Endothelial cell of umbilical vein (primary cell): ENCODE measurements at regions not wholly inside any gene's neighbourhood (a gene's known extent, or its start where the extent isn't known, plus 50 kb on each side); places are given as distances from the start of the nearest gene placed in this dataset.

Experiments
- BruUV-seq: library from RNA; stranded (reverse); fragments of 400-500 nt; replicated peaks from 2 replicates; lab custom pipeline; 2021; lab: Mats Ljungman, UMichigan
- CTCF ChIA-PET: fragments of 300-600, 350-600 bp; sonication (Branson Sonifier 250); formaldehyde crosslinking; loops from one replicate; lab custom pipeline; 2021; ENCODE audit warnings: antibody characterized with exemption, inconsistent platforms; lab: Charles Lee
- POLR2A ChIA-PET: fragments of 300-600, 350-600 bp; sonication (Branson Sonifier 250); formaldehyde crosslinking; loops from one replicate; lab custom pipeline; 2021; ENCODE audit warnings: antibody characterized with exemption, inconsistent platforms; lab: Charles Lee
- DNase-seq: peaks from one replicate; pipeline ENCODE4 v3.0.0-alpha.2; 2011; ENCODE audit warnings: low read depth, low spot score
- FAIRE-seq: peaks from 2 replicates; lab custom pipeline; 2011; peaks lifted over from hg19 to GRCh38; lab: Jason Lieb, UNC
- H2AFZ ChIP-seq: 2 replicates; pipeline ENCODE4 v1.6.0; 2012; ENCODE audit warnings: low read depth, low read length, control low read depth, inconsistent platforms
- H3K27ac ChIP-seq: 2 replicates; pipeline ENCODE4 v1.5.1; 2011; ENCODE audit warnings: low read depth, mild to moderate bottlenecking, control low read depth, low read length, moderate library complexity; ENCODE audit not compliant: insufficient read depth
- H3K27me3 ChIP-seq, 2 experiments: 2 replicates each; pipeline versions ENCODE4 v1.6.0 to v1.6.1; 2011; ENCODE audit warnings: low read length in 2 of 2, mixed read lengths in 1 of 2; ENCODE audit not compliant: control insufficient read depth in 2 of 2, insufficient read depth in 2 of 2
- H3K36me3 ChIP-seq, 2 experiments: 2 replicates in 1 of 2; 3 replicates in 1 of 2; pipeline ENCODE4 v1.5.1; 2011; ENCODE audit warnings: low read length in 2 of 2, mild to moderate bottlenecking in 1 of 2, moderate library complexity in 1 of 2; ENCODE audit not compliant: control insufficient read depth in 2 of 2, insufficient read depth in 2 of 2; ENCODE audit errors: extremely low read depth in 1 of 2
- H3K4me1 ChIP-seq: 3 replicates; pipeline ENCODE4 v1.5.1; 2011; ENCODE audit warnings: mild to moderate bottlenecking, low read length; ENCODE audit not compliant: control insufficient read depth, insufficient read depth; ENCODE audit errors: extremely low read depth
- H3K4me2 ChIP-seq: 2 replicates; pipeline ENCODE4 v1.6.1; 2011; ENCODE audit warnings: low read length, control low read depth, mixed read lengths; ENCODE audit not compliant: insufficient read depth
- H3K4me3 ChIP-seq, 3 experiments: fragments of 200-600 bp in 1 of 3; sonication (generic), shearing (Covaris generic) in 1 of 3; replicated peaks in 1 of 3; 2 replicates each; pipeline ENCODE4 v1.5.1; 2011 to 2016; ENCODE audit warnings: control low read depth in 3 of 3, low read length in 3 of 3, mild to moderate bottlenecking in 2 of 3, inconsistent platforms in 1 of 3, low read depth in 1 of 3, moderate library complexity in 1 of 3; ENCODE audit not compliant: insufficient read depth in 1 of 3
- H3K79me2 ChIP-seq: 2 replicates; pipeline ENCODE4 v1.6.0; 2012; ENCODE audit warnings: low read length, inconsistent platforms; ENCODE audit not compliant: control insufficient read depth, insufficient read depth
- H3K9ac ChIP-seq: replicated peaks from 2 replicates; pipeline ENCODE3; 2011; ENCODE audit warnings: low read length, control low read depth; ENCODE audit not compliant: insufficient read depth; ENCODE audit errors: extremely low read depth
- H3K9me1 ChIP-seq: replicated peaks from 3 replicates; pipeline ENCODE4 v1.6.0; 2011; ENCODE audit warnings: mild to moderate bottlenecking, low read length; ENCODE audit not compliant: control insufficient read depth, insufficient read depth; ENCODE audit errors: extremely low read depth
- H3K9me3 ChIP-seq: replicated peaks from 2 replicates; pipeline ENCODE4 v1.5.1; 2012; ENCODE audit warnings: low read length, inconsistent platforms; ENCODE audit not compliant: control insufficient read depth, insufficient read depth
- H4K20me1 ChIP-seq: replicated peaks from 2 replicates; pipeline ENCODE3; 2011; ENCODE audit warnings: mild to moderate bottlenecking, low read length; ENCODE audit not compliant: control insufficient read depth, insufficient read depth; ENCODE audit errors: extremely low read depth
- EZH2 ChIP-seq: IDR thresholded peaks from 2 replicates; pipeline ENCODE4 v1.6.1; 2012; ENCODE audit warnings: borderline replicate concordance, low read depth, mild to moderate bottlenecking, moderate library complexity, low read length, inconsistent platforms; ENCODE audit not compliant: severe bottlenecking
- FOS ChIP-seq: IDR thresholded peaks from 2 replicates; pipeline ENCODE4 v1.6.1; 2011; ENCODE audit warnings: mild to moderate bottlenecking, low read length, moderate library complexity, borderline replicate concordance; ENCODE audit not compliant: insufficient read depth
- GATA2 ChIP-seq: IDR thresholded peaks from 2 replicates; pipeline ENCODE4 v1.7.0; 2011; ENCODE audit warnings: low read depth, mild to moderate bottlenecking, moderate library complexity, mixed read lengths, low read length; ENCODE audit not compliant: insufficient read length, insufficient read depth
- JUN ChIP-seq: IDR thresholded peaks from 2 replicates; pipeline ENCODE4 v1.6.1; 2011; ENCODE audit warnings: borderline replicate concordance, low read depth; ENCODE audit not compliant: insufficient read length, insufficient read depth
- MYC ChIP-seq: IDR thresholded peaks from one replicate; pipeline ENCODE4 v1.6.1; 2011; ENCODE audit warnings: mild to moderate bottlenecking, low read depth, low read length
- POLR2A ChIP-seq: IDR thresholded peaks from 2 replicates; pipeline ENCODE4 v1.6.1; 2012; ENCODE audit warnings: low read depth, mild to moderate bottlenecking, control low read depth, low read length
- POLR2AphosphoS5 ChIP-seq: IDR thresholded peaks from 2 replicates; pipeline ENCODE4 v1.6.1; 2012; ENCODE audit warnings: low read depth, mild to moderate bottlenecking, control low read depth, low read length, moderate library complexity; ENCODE audit not compliant: insufficient read depth
- dilution Hi-C: fragments of 300-500 bp; cut with MboI; formaldehyde crosslinking; loops from one replicate; pipeline ENCODE4 v1.15.0; 2019; ENCODE audit warnings: low sequenced_read_pairs; ENCODE audit not compliant: extremely low pct_ligation_motif_present
- intact Hi-C: fragments of 100-400 bp; cut with micrococcal nuclease; formaldehyde crosslinking; loops from one replicate; pipeline ENCODE4 v1.10.0; 2022
- TF ChIP-seq, protein P1 (sequence below), 2 donors: IDR thresholded peaks; 1 replicate in 1 of 2; 2 replicates in 1 of 2; pipeline ENCODE4 v1.5.1; 2011; ENCODE audit warnings: low read length in 2 of 2, mild to moderate bottlenecking in 2 of 2, moderate library complexity in 2 of 2, control low read depth in 1 of 2, inconsistent platforms in 1 of 2, low read depth in 1 of 2; ENCODE audit not compliant: insufficient read depth in 1 of 2; ENCODE audit errors: extremely low read depth in 1 of 2
- TF ChIP-seq, protein P2 (sequence below): IDR thresholded peaks from 2 replicates; pipeline ENCODE4 v1.6.1; 2011; ENCODE audit not compliant: insufficient read depth, insufficient read length

DNA sequence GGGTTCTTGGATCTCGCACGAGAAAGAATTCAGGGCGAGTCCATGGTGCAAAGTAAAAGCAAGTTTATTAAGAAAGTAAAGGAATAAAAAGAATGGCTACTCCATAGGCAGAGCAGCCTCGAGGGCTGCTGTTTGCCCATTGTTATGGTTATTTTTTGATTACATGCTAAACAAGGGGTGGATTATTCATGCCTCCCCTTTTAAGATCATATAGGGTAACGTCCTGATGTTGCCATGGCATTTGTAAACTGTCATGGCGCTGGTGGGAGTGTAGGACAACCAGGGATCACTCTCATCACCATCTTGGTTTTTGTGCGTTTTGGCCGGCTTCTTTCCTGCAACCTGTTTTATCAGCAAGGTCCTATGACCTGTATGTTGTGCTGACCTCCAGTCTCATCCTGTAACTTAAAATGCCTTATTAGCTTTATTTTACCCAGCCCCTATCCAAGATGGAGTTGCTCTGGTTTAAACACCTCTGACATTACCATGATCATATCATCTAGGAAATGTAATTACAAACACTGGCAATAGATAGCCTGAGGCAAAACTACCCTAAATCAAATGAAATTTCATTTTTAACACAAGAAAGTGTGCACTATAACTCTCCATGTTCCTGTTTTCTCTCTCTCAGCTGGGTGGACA lies 94.3 kb upstream of the ATXN3L start:
- Histone ChIP-seq H2AFZ (no peak overlapping the region), H3K36me3 (no peaks in the 10 kb centered on the region), H3K79me2 (no peaks in the 10 kb centered on the region), H3K4me1 (peaks cover 9% of the 10 kb centered on the region), H3K9ac (no peak overlapping the region), H4K20me1 (no peaks in the 10 kb centered on the region), H3K9me1 (no peaks in the 10 kb centered on the region), H3K27ac (no peak overlapping the region), H3K4me2 (no peak overlapping the region), H3K4me3 (no peak overlapping the region), H3K9me3 (no peaks in the 10 kb centered on the region), H3K27me3 (no peaks in the 10 kb centered on the region)
- intact Hi-C loops (no loop called here), dilution Hi-C loops (no loop called here)
- DNase-seq (no peak), FAIRE-seq (no peak)
- CTCF ChIA-PET, result no interaction called here
- BruUV-seq, result no TSS peak
- POLR2A ChIA-PET, result no interaction called here
- TF ChIP-seq MYC, result no peak
- no peak for TF ChIP-seq POLR2AphosphoS5
- TF ChIP-seq POLR2A, result no peak
- TF ChIP-seq, protein P1, sequence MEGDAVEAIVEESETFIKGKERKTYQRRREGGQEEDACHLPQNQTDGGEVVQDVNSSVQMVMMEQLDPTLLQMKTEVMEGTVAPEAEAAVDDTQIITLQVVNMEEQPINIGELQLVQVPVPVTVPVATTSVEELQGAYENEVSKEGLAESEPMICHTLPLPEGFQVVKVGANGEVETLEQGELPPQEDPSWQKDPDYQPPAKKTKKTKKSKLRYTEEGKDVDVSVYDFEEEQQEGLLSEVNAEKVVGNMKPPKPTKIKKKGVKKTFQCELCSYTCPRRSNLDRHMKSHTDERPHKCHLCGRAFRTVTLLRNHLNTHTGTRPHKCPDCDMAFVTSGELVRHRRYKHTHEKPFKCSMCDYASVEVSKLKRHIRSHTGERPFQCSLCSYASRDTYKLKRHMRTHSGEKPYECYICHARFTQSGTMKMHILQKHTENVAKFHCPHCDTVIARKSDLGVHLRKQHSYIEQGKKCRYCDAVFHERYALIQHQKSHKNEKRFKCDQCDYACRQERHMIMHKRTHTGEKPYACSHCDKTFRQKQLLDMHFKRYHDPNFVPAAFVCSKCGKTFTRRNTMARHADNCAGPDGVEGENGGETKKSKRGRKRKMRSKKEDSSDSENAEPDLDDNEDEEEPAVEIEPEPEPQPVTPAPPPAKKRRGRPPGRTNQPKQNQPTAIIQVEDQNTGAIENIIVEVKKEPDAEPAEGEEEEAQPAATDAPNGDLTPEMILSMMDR (IDR thresholded peaks at IDR 0.05; ENCODE audit: extremely low read depth in 1 of 2, insufficient read depth in 1 of 2, low read depth in 1 of 2, low read length in 2 of 2), result no peak
- no peak for TF ChIP-seq EZH2
- TF ChIP-seq JUN, result no peak
- TF ChIP-seq FOS, result no peak
- TF ChIP-seq, protein P2, sequence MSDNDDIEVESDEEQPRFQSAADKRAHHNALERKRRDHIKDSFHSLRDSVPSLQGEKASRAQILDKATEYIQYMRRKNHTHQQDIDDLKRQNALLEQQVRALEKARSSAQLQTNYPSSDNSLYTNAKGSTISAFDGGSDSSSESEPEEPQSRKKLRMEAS, result no peak
- TF ChIP-seq GATA2, result no peak
